SK-N-SH (cell line): ENCODE measurements at regions not wholly inside any gene's neighbourhood (a gene's known extent, or its start where the extent isn't known, plus 50 kb on each side); places are given as distances from the start of the nearest gene placed in this dataset.

Experiments used
- CTCF ChIA-PET: fragments of 300-600, 350-600 bp; formaldehyde crosslinking; extraction: SDS; loops from one replicate; lab custom pipeline; 2021; lab: Yijun Ruan, JAX
- POLR2A ChIA-PET: fragments of 350-600 bp; sonication (Branson Sonifier 250); formaldehyde crosslinking; extraction: SDS; loops from one replicate; lab custom pipeline; 2020; ENCODE audit warnings: antibody characterized with exemption, inconsistent platforms; lab: Yijun Ruan, JAX
- DNase-seq: peaks from one replicate; pipeline ENCODE4 v3.0.0; 2012
- H2AFZ ChIP-seq: fragments of 200-600 bp; sonication (generic); 2 replicates; pipeline ENCODE4 v1.8.1; 2016; ENCODE audit warnings: antibody characterized with exemption, mild to moderate bottlenecking, low read depth
- H3F3A ChIP-seq: fragments of 200-600 bp; sonication (generic); replicated peaks from 2 replicates; pipeline ENCODE3; 2016; ENCODE audit warnings: antibody characterized with exemption, mild to moderate bottlenecking; ENCODE audit not compliant: insufficient read depth
- H3K27ac ChIP-seq, 2 experiments: fragments of 200-500 bp in 1 of 2; fragments of 200-600 bp in 1 of 2; sonication (Bioruptor generic) in 1 of 2; sonication (generic), shearing (Covaris generic) in 1 of 2; 2 replicates each; pipeline versions ENCODE4 v1.5.1 to v1.6.1; 2014 to 2016; ENCODE audit warnings: low read depth in 2 of 2, inconsistent platforms in 1 of 2, low read length in 1 of 2, mild to moderate bottlenecking in 1 of 2, mixed read lengths in 1 of 2
- H3K27me3 ChIP-seq: fragments of 200-600 bp; sonication (generic), shearing (Covaris generic); 2 replicates; pipeline ENCODE4 v1.6.1; 2016; ENCODE audit warnings: mixed run types; ENCODE audit not compliant: insufficient read depth
- H3K36me3 ChIP-seq, 2 experiments: fragments of 200-500 bp in 1 of 2; fragments of 200-600 bp in 1 of 2; sonication (Bioruptor generic) in 1 of 2; sonication (generic) in 1 of 2; replicated peaks in 1 of 2; 2 replicates each; pipeline versions ENCODE3 to v1.5.1; 2014 to 2016; ENCODE audit warnings: low read length in 1 of 2, mild to moderate bottlenecking in 1 of 2; ENCODE audit not compliant: insufficient read depth in 2 of 2, control insufficient read depth in 1 of 2
- H3K4me1 ChIP-seq, 2 experiments: fragments of 200-500 bp in 1 of 2; fragments of 200-600 bp in 1 of 2; sonication (Bioruptor generic) in 1 of 2; sonication (generic), shearing (Covaris generic) in 1 of 2; 2 replicates each; pipeline versions ENCODE4 v1.5.1 to v1.6.1; 2014 to 2016; ENCODE audit warnings: low read depth in 1 of 2, low read length in 1 of 2, mixed run types in 1 of 2; ENCODE audit not compliant: insufficient read depth in 2 of 2, control insufficient read depth in 1 of 2
- H3K4me2 ChIP-seq: fragments of 200-600 bp; sonication (generic), shearing (Covaris generic); 2 replicates; pipeline ENCODE4 v1.6.1; 2017; ENCODE audit warnings: mixed run types
- H3K4me3 ChIP-seq, 2 experiments: fragments of 200-500 bp in 1 of 2; fragments of 200-600 bp in 1 of 2; sonication (Bioruptor generic) in 1 of 2; sonication (generic), shearing (Covaris generic) in 1 of 2; 2 replicates each; pipeline versions ENCODE4 v1.5.1 to v1.8.1; 2014 to 2016; ENCODE audit warnings: low read depth in 2 of 2, inconsistent platforms in 1 of 2, low read length in 1 of 2, mild to moderate bottlenecking in 1 of 2, mixed read lengths in 1 of 2, moderate library complexity in 1 of 2
- H3K79me2 ChIP-seq: fragments of 200-600 bp; sonication (generic); 2 replicates; pipeline ENCODE4 v1.8.1; 2017; ENCODE audit warnings: mild to moderate bottlenecking; ENCODE audit not compliant: insufficient read depth
- H3K9ac ChIP-seq: fragments of 200-600 bp; sonication (generic); 2 replicates; pipeline ENCODE4 v1.6.1; 2017; ENCODE audit warnings: mixed run types
- H3K9me2 ChIP-seq: fragments of 200-600 bp; sonication (generic); 2 replicates; pipeline ENCODE4 v1.6.1; 2017; ENCODE audit warnings: mixed run types
- H3K9me3 ChIP-seq: fragments of 200-600 bp; sonication (generic); 2 replicates; pipeline ENCODE4 v1.6.1; 2017; ENCODE audit warnings: mixed run types, mild to moderate bottlenecking, moderate library complexity
- H4K20me1 ChIP-seq: fragments of 200-600 bp; sonication (generic); 2 replicates; pipeline ENCODE4 v1.6.1; 2017; ENCODE audit warnings: mild to moderate bottlenecking, mixed run types; ENCODE audit not compliant: insufficient read depth
- CHD2 ChIP-seq: fragments of 150-350 bp; IDR thresholded peaks from 2 replicates; pipeline ENCODE4 v1.6.1; 2018; ENCODE audit warnings: low read length; ENCODE audit not compliant: partially characterized antibody
- CTCF ChIP-seq: fragments of 200-600 bp; sonication (generic); IDR thresholded peaks from 2 replicates; pipeline ENCODE4 v1.6.1; 2017; ENCODE audit warnings: antibody characterized with exemption, mild to moderate bottlenecking, moderate library complexity
- ELF1 ChIP-seq: IDR thresholded peaks from 2 replicates; pipeline ENCODE4 v1.4.0; 2012
- EZH2phosphoT487 ChIP-seq: fragments of 200-600 bp; sonication (generic); IDR thresholded peaks from 2 replicates; pipeline ENCODE4 v1.6.1; 2017; ENCODE audit warnings: low read depth, mixed run types, mild to moderate bottlenecking, antibody characterized with exemption, moderate library complexity, borderline replicate concordance
- FOSL2 ChIP-seq: IDR thresholded peaks from 2 replicates; pipeline ENCODE4 v1.4.0; 2012; ENCODE audit warnings: low read depth, mild to moderate bottlenecking, moderate library complexity, borderline replicate concordance
- FOXJ3 ChIP-seq: sonication (generic); formaldehyde crosslinking; IDR thresholded peaks from 2 replicates; pipeline ENCODE4 v1.5.1; 2020; ENCODE audit warnings: mild to moderate bottlenecking, missing genetic modification reagents
- FOXM1 ChIP-seq: IDR thresholded peaks from 2 replicates; pipeline ENCODE4 v1.4.0; 2012; ENCODE audit warnings: low read depth, mild to moderate bottlenecking
- MXI1 ChIP-seq: IDR thresholded peaks from 2 replicates; pipeline ENCODE4 v1.6.1; 2012; ENCODE audit warnings: mild to moderate bottlenecking, low read depth, low read length, improper control_type of control experiment
- NFIC ChIP-seq: IDR thresholded peaks from 2 replicates; pipeline ENCODE4 v1.4.0; 2012; ENCODE audit warnings: borderline replicate concordance
- RCOR1 ChIP-seq: fragments of 150-350 bp; IDR thresholded peaks from 2 replicates; pipeline ENCODE4 v1.6.1; 2017; ENCODE audit warnings: antibody characterized with exemption, low read length
- RXRA ChIP-seq: IDR thresholded peaks from 2 replicates; pipeline ENCODE4 v1.4.0; 2012; ENCODE audit warnings: low read depth, mild to moderate bottlenecking, borderline replicate concordance
- TAF1 ChIP-seq: IDR thresholded peaks from 2 replicates; pipeline ENCODE4 v1.6.1; 2012; ENCODE audit warnings: low read depth, mild to moderate bottlenecking, low read length, moderate library complexity, borderline replicate concordance
- TCF12 ChIP-seq: IDR thresholded peaks from 2 replicates; pipeline ENCODE4 v1.4.0; 2012
- USF2 ChIP-seq: fragments of 150-350 bp; IDR thresholded peaks from 2 replicates; pipeline ENCODE4 v1.6.1; 2017; ENCODE audit warnings: antibody characterized with exemption, low read length, low read depth, borderline replicate concordance
- WGBS: methylation state at CpG from one replicate; pipeline ENCODE4 v1.1.6; 2017; ENCODE audit warnings: low lambda C conversion rate; 5-methylcytosine and 5-hydroxymethylcytosine counted together
- TF ChIP-seq, protein P1 (sequence below): IDR thresholded peaks from 2 replicates; pipeline ENCODE4 v1.4.0; 2012; ENCODE audit warnings: low read depth, borderline replicate concordance
- TF ChIP-seq, protein P2 (sequence below): IDR thresholded peaks from 2 replicates; pipeline ENCODE4 v1.4.0; 2012; ENCODE audit warnings: low read depth
- TF ChIP-seq, protein P3 (sequence below): IDR thresholded peaks from 2 replicates; pipeline ENCODE4 v1.6.1; 2012; ENCODE audit warnings: mild to moderate bottlenecking, low read depth, low read length, moderate library complexity

DNA sequence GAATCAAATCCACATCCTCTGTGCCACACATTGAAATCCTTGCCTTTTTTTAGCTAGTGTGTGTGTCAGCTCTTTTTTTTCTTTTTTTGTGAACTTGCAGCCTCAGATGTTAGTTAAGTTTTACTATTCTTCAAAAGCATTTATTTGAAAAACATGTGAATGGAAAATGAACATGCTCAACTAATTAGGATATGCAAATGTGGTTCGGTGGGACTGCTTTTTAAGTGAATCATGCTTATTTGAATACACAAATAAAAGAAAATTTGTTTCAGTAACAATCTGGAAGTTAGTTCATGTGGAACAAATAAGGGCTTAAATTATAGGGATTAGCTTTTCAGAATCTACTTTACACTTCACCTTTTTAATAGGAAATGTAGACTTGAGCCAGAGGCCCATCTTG lies 751.5 kb upstream of the FAM241A start:
- no peak overlapping the region for H3K9ac ChIP-seq
- no peak overlapping the region for H3K27ac ChIP-seq
- no peaks in the 10 kb centered on the region for H3F3A ChIP-seq
- no peak overlapping the region for H2AFZ ChIP-seq
- ChIA-PET POLR2A (no interaction called here), CTCF (interaction anchor here (0.7 kb wide), 1 partner anchor 132 kb away, joined by 4 read pairs; no protein-coding TSS in a partner anchor)
- no peaks in the 10 kb centered on the region for H4K20me1 ChIP-seq
- H3K4me3 ChIP-seq, result no peak overlapping the region
- H3K4me2 ChIP-seq, result no peak overlapping the region
- 4% methylated on average over 1 of the region's 1 CpG for WGBS
- no peak for TF ChIP-seq ELF1
- no peak for TF ChIP-seq USF2
- TF ChIP-seq, protein P1, sequence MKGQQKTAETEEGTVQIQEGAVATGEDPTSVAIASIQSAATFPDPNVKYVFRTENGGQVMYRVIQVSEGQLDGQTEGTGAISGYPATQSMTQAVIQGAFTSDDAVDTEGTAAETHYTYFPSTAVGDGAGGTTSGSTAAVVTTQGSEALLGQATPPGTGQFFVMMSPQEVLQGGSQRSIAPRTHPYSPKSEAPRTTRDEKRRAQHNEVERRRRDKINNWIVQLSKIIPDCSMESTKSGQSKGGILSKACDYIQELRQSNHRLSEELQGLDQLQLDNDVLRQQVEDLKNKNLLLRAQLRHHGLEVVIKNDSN, result no peak
- TF ChIP-seq RCOR1, result no peak
- TF ChIP-seq FOSL2, result no peak
- TF ChIP-seq, protein P2, sequence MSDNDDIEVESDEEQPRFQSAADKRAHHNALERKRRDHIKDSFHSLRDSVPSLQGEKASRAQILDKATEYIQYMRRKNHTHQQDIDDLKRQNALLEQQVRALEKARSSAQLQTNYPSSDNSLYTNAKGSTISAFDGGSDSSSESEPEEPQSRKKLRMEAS, result no peak
- no peak for TF ChIP-seq EZH2phosphoT487
- TF ChIP-seq TCF12, result no peak
- TF ChIP-seq CTCF, result no peak
- no peak for TF ChIP-seq TAF1
- no peak for TF ChIP-seq CHD2
- TF ChIP-seq NFIC, result no peak
- TF ChIP-seq, protein P3, sequence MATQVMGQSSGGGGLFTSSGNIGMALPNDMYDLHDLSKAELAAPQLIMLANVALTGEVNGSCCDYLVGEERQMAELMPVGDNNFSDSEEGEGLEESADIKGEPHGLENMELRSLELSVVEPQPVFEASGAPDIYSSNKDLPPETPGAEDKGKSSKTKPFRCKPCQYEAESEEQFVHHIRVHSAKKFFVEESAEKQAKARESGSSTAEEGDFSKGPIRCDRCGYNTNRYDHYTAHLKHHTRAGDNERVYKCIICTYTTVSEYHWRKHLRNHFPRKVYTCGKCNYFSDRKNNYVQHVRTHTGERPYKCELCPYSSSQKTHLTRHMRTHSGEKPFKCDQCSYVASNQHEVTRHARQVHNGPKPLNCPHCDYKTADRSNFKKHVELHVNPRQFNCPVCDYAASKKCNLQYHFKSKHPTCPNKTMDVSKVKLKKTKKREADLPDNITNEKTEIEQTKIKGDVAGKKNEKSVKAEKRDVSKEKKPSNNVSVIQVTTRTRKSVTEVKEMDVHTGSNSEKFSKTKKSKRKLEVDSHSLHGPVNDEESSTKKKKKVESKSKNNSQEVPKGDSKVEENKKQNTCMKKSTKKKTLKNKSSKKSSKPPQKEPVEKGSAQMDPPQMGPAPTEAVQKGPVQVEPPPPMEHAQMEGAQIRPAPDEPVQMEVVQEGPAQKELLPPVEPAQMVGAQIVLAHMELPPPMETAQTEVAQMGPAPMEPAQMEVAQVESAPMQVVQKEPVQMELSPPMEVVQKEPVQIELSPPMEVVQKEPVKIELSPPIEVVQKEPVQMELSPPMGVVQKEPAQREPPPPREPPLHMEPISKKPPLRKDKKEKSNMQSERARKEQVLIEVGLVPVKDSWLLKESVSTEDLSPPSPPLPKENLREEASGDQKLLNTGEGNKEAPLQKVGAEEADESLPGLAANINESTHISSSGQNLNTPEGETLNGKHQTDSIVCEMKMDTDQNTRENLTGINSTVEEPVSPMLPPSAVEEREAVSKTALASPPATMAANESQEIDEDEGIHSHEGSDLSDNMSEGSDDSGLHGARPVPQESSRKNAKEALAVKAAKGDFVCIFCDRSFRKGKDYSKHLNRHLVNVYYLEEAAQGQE, result no peak
- no peak for TF ChIP-seq FOXM1
- TF ChIP-seq FOXJ3 (CRISPR knock-in tag), result no peak
- TF ChIP-seq RXRA, result no peak
- no peak for TF ChIP-seq MXI1
- no peak for DNase-seq
- no peaks in the 10 kb centered on the region for H3K9me3 ChIP-seq
- no peaks in the 10 kb centered on the region for H3K79me2 ChIP-seq
- H3K4me1 ChIP-seq, result no peaks in the 10 kb centered on the region; a peak in 1 of 4 replicates
- H3K27me3 ChIP-seq, result no peaks in the 10 kb centered on the region
- no peaks in the 10 kb centered on the region for H3K36me3 ChIP-seq
- no peaks in the 10 kb centered on the region for H3K9me2 ChIP-seq
